ENCODE measurements at regions not wholly inside any gene's neighbourhood (a gene's known extent, or its start where the extent isn't known, plus 50 kb on each side); places are given as distances from the start of the nearest gene placed in this dataset.

- DNase-seq (ENCODE audit: low spot score): peak; percentile 5
- TF ChIP-seq, protein P1, sequence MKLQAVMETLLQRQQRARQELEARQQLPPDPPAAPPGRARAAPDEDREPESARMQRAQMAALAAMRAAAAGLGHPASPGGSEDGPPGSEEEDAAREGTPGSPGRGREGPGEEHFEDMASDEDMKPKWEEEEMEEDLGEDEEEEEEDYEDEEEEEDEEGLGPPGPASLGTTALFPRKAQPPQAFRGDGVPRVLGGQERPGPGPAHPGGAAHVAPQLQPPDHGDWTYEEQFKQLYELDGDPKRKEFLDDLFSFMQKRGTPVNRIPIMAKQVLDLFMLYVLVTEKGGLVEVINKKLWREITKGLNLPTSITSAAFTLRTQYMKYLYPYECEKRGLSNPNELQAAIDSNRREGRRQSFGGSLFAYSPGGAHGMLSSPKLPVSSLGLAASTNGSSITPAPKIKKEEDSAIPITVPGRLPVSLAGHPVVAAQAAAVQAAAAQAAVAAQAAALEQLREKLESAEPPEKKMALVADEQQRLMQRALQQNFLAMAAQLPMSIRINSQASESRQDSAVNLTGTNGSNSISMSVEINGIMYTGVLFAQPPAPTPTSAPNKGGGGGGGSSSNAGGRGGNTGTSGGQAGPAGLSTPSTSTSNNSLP (IDR thresholded peaks at IDR 0.05; ENCODE audit: low read depth, low read length): no peak
- 0 out of 4 replicates have a peak, but pooled peaks of 1 of the 2 experiments have one; percentile 34 for TF ChIP-seq MAFK (conservative IDR thresholded peaks at IDR 0.05 in 1 of 2, IDR thresholded peaks at IDR 0.05 in 1 of 2; ENCODE audit: low read length in 2 of 2)
- Histone ChIP-seq H3K79me2 (ENCODE audit: insufficient read depth, low read length) (no peaks in the 10 kb centered on the region), H3K4me1 (ENCODE audit: insufficient read depth, low read length) (no peaks in the 10 kb centered on the region), H3K4me3 (replicated peaks in 1 of 3; ENCODE audit: insufficient read depth in 1 of 3, low read depth in 2 of 3, low read length in 3 of 3) (no peak overlapping the region), H2AFZ (ENCODE audit: low read length) (no peak overlapping the region), H4K20me1 (ENCODE audit: insufficient read depth, low read length) (no peaks in the 10 kb centered on the region), H3K9me3 (ENCODE audit: low read length) (peaks cover 14% of the 10 kb centered on the region), H3K27ac (ENCODE audit: extremely low read length, insufficient read depth, low read length) (no peak overlapping the region), H3K27me3 (ENCODE audit: control insufficient read depth in 1 of 2, insufficient read depth in 2 of 2, low read length in 2 of 2) (no peaks in the 10 kb centered on the region), H3K9ac (ENCODE audit: insufficient read depth, low read depth, low read length) (no peak overlapping the region), H3K36me3 (replicated peaks in 1 of 2; ENCODE audit: control insufficient read depth in 1 of 2, insufficient read depth in 2 of 2, low read length in 2 of 2) (no peaks in the 10 kb centered on the region), H3K4me2 (ENCODE audit: low read depth, low read length) (no peak overlapping the region)
- no TSS peak for BruUV-seq (replicated peaks)
- intact Hi-C loops (cut with micrococcal nuclease; ENCODE audit: unreplicated experiment) (no loop called here), in situ Hi-C loops (cut with HindIII; ENCODE audit: extremely low pct_ligation_motif_present, low pct_unique_long_range_greater_than_20kb) (no loop called here)
- ATAC-seq: no peak
- WGBS (ENCODE audit: low lambda C conversion rate): 0% methylated on average over 2 of the region's 2 CpGs
- FAIRE-seq: no peak
- ChIA-PET POLR2A (no interaction called here), CTCF (ENCODE audit: low intra/inter-chr PET ratio, low total read pairs) (interaction anchor here (0.8 kb wide), 1 partner anchor 49 kb away, joined by 3 read pairs; no protein-coding TSS in a partner anchor)
Measured at GRCh38 chr4:168028568-168028967, 63.8 kb upstream of the ANXA10 start.

- no peak overlapping the region for H2AFZ ChIP-seq (ENCODE audit: low read length)
- DNase-seq (ENCODE audit: low spot score) (no peak), ATAC-seq (no peak)
- TF ChIP-seq TCF12 (IDR thresholded peaks at IDR 0.05) (no peak), TCF12 (CRISPR knock-in tag; IDR thresholded peaks at IDR 0.05) (no peak), GMEB2 (CRISPR knock-in tag; IDR thresholded peaks at IDR 0.05; ENCODE audit: low read depth) (no peak), PTBP1 (IDR thresholded peaks at IDR 0.05; ENCODE audit: low read depth, low read length, poor library complexity, severe bottlenecking) (no peak), ZNF451 (CRISPR knock-in tag; IDR thresholded peaks at IDR 0.05) (no peak), ZNF468 (CRISPR knock-in tag; IDR thresholded peaks at IDR 0.05) (no peak), KLF13 (CRISPR knock-in tag; IDR thresholded peaks at IDR 0.05) (no peak), ZFP1 (CRISPR knock-in tag; IDR thresholded peaks at IDR 0.05) (no peak), RXRA (CRISPR knock-in tag; IDR thresholded peaks at IDR 0.05) (no peak), SKI (IDR thresholded peaks at IDR 0.05; ENCODE audit: partially characterized antibody) (no peak)
- TF ChIP-seq, protein P2, sequence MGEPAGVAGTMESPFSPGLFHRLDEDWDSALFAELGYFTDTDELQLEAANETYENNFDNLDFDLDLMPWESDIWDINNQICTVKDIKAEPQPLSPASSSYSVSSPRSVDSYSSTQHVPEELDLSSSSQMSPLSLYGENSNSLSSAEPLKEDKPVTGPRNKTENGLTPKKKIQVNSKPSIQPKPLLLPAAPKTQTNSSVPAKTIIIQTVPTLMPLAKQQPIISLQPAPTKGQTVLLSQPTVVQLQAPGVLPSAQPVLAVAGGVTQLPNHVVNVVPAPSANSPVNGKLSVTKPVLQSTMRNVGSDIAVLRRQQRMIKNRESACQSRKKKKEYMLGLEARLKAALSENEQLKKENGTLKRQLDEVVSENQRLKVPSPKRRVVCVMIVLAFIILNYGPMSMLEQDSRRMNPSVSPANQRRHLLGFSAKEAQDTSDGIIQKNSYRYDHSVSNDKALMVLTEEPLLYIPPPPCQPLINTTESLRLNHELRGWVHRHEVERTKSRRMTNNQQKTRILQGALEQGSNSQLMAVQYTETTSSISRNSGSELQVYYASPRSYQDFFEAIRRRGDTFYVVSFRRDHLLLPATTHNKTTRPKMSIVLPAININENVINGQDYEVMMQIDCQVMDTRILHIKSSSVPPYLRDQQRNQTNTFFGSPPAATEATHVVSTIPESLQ (CRISPR knock-in tag; conservative IDR thresholded peaks at IDR 0.05): no peak
Measured at GRCh38 chr4:168028970-168029597, 63.3 kb upstream of the ANXA10 start.

More at GRCh38 chr4:168028970-168029597, 63.3 kb upstream of the ANXA10 start:
- H3K4me1 ChIP-seq (ENCODE audit: insufficient read depth, low read length): no peaks in the 10 kb centered on the region
- no peak overlapping the region for H3K9ac ChIP-seq (ENCODE audit: insufficient read depth, low read depth, low read length)
- peaks cover 9% of the 10 kb centered on the region for H3K9me3 ChIP-seq (ENCODE audit: low read length)
- POLR2A ChIA-PET: no interaction called here
- CTCF ChIA-PET (ENCODE audit: low intra/inter-chr PET ratio, low total read pairs): interaction anchor here (0.8 kb wide), 1 partner anchor 48 kb away, joined by 3 read pairs; no protein-coding TSS in a partner anchor
- intact Hi-C loops (cut with micrococcal nuclease; ENCODE audit: unreplicated experiment): no loop called here
- no peaks in the 10 kb centered on the region for H3K36me3 ChIP-seq (replicated peaks in 1 of 2; ENCODE audit: control insufficient read depth in 1 of 2, insufficient read depth in 2 of 2, low read length in 2 of 2)
- no peak overlapping the region for H3K4me2 ChIP-seq (ENCODE audit: low read depth, low read length)
- no peaks in the 10 kb centered on the region for H3K79me2 ChIP-seq (ENCODE audit: insufficient read depth, low read length)
- BruUV-seq (replicated peaks): no TSS peak
- H4K20me1 ChIP-seq (ENCODE audit: insufficient read depth, low read length): no peaks in the 10 kb centered on the region
- WGBS (ENCODE audit: low lambda C conversion rate): 3% methylated on average over 5 of the region's 5 CpGs
- no peak overlapping the region for H3K4me3 ChIP-seq (replicated peaks in 1 of 3; ENCODE audit: insufficient read depth in 1 of 3, low read depth in 2 of 3, low read length in 3 of 3)
- no peak for FAIRE-seq
- in situ Hi-C loops (cut with HindIII; ENCODE audit: extremely low pct_ligation_motif_present, low pct_unique_long_range_greater_than_20kb): no loop called here
- H3K27ac ChIP-seq (ENCODE audit: extremely low read length, insufficient read depth, low read length): no peak overlapping the region
- H3K27me3 ChIP-seq (ENCODE audit: control insufficient read depth in 1 of 2, insufficient read depth in 2 of 2, low read length in 2 of 2): no peaks in the 10 kb centered on the region

Measured in HepG2 (cell line).